GM23248 (cell line): ENCODE measurements at regions not wholly inside any gene's neighbourhood (a gene's known extent, or its start where the extent isn't known, plus 50 kb on each side); places are given as distances from the start of the nearest gene placed in this dataset.

Experiments used
- EZH2 ChIP-seq: fragments of 200-600 bp; sonication (generic); IDR thresholded peaks from 2 replicates; pipeline ENCODE4 v1.6.1; 2018; ENCODE audit warnings: antibody characterized with exemption, mild to moderate bottlenecking; ENCODE audit not compliant: insufficient read depth, poor library complexity, severe bottlenecking
- EZH2phosphoT487 ChIP-seq: fragments of 200-600 bp; sonication (generic); IDR thresholded peaks from 2 replicates; pipeline ENCODE4 v1.6.1; 2018; ENCODE audit warnings: antibody characterized with exemption, moderate library complexity, mild to moderate bottlenecking, low read depth; ENCODE audit not compliant: insufficient read depth

GRCh38 chr5:103474677-103475076, 87.9 kb downstream of the NUDT12 start:
- TF ChIP-seq EZH2phosphoT487: no peak
- no peak for TF ChIP-seq EZH2
